Esophagus muscularis mucosa (tissue), 4 donors: ENCODE measurements at regions not wholly inside any gene's neighbourhood (a gene's known extent, or its start where the extent isn't known, plus 50 kb on each side); places are given as distances from the start of the nearest gene placed in this dataset.

Experiments
- DNase-seq: peaks from one replicate; pipeline ENCODE4 v3.0.0-alpha.2; 2017; ENCODE audit errors: extremely low spot score
- H3K27ac ChIP-seq, 4 donors: fragments of 200-600 bp; sonication (generic); replicated peaks in 1 of 4; 1 replicate in 3 of 4; 2 replicates in 1 of 4; pipeline ENCODE4 v1.5.1; 2016 to 2019; ENCODE audit warnings: mild to moderate bottlenecking in 1 of 4
- H3K27me3 ChIP-seq, 4 donors: fragments of 200-600 bp; sonication (generic); one replicate each; pipeline versions ENCODE4 v1.5.1 to v1.6.0; 2016 to 2019
- H3K36me3 ChIP-seq, 4 donors: fragments of 200-600 bp; sonication (generic); one replicate each; pipeline ENCODE4 v1.5.1; 2016 to 2019
- H3K4me1 ChIP-seq, 4 donors: fragments of 200-600 bp; sonication (generic); one replicate each; pipeline ENCODE4 v1.5.1; 2016 to 2019
- H3K4me3 ChIP-seq, 4 donors: fragments of 200-600 bp; sonication (generic); 1 replicate in 2 of 4; 2 replicates in 2 of 4; pipeline ENCODE4 v1.5.1; 2016 to 2019; ENCODE audit warnings: mild to moderate bottlenecking in 4 of 4, moderate library complexity in 1 of 4
- H3K9me3 ChIP-seq, 4 donors: fragments of 200-600 bp; sonication (generic); 1 replicate in 3 of 4; 2 replicates in 1 of 4; pipeline ENCODE4 v1.5.1; 2016 to 2019
- EP300 ChIP-seq: sonication (generic); formaldehyde crosslinking; IDR thresholded peaks from one replicate; pipeline ENCODE4 v1.6.1; 2017; ENCODE audit warnings: antibody characterized with exemption
- POLR2A ChIP-seq: fragments of 450-650 bp; IDR thresholded peaks from one replicate; pipeline ENCODE4 v1.6.1; 2017; ENCODE audit warnings: antibody characterized with exemption, moderate library complexity, mild to moderate bottlenecking, low read depth
- POLR2AphosphoS5 ChIP-seq, 2 donors: sonication (generic); formaldehyde crosslinking; IDR thresholded peaks; one replicate each; pipeline ENCODE4 v1.6.1; 2017; ENCODE audit warnings: antibody characterized with exemption in 2 of 2
- WGBS: methylation state at CpG from one replicate; pipeline ENCODE4 v1.1.5; 2018; 5-methylcytosine and 5-hydroxymethylcytosine counted together
- intact Hi-C: fragments of 100-400 bp; cut with DNase I; formaldehyde crosslinking; loops from one replicate; pipeline ENCODE4 v1.15.1; 2023
- TF ChIP-seq, protein P1 (sequence below), 3 experiments: fragments of 200-600 bp in 2 of 3; fragments of 450-650 bp in 1 of 3; sonication (generic) in 2 of 3; IDR thresholded peaks; one replicate each; pipeline ENCODE4 v1.5.1; 2017 to 2019; ENCODE audit warnings: antibody characterized with exemption in 3 of 3, mild to moderate bottlenecking in 2 of 3, moderate library complexity in 1 of 3

- no peaks in the 10 kb centered on the region for H3K36me3 ChIP-seq
- peak overlapping the region in 1 of 4 donors; percentile 49 for H3K27ac ChIP-seq
- no peak overlapping the region for H3K4me3 ChIP-seq
- DNase-seq, result no peak
- no peaks in the 10 kb centered on the region for H3K27me3 ChIP-seq
- peaks cover 0 to 8% (median 0%) of the 10 kb centered on the region in 4 donors for H3K9me3 ChIP-seq
- WGBS, result 73% methylated on average over 1 of the region's 1 CpG
- H3K4me1 ChIP-seq, result no peaks in the 10 kb centered on the region
- TF ChIP-seq POLR2AphosphoS5 (IDR thresholded peaks at IDR 0.05) (no peak), EP300 (no peak), POLR2A (no peak)
- TF ChIP-seq, protein P1, sequence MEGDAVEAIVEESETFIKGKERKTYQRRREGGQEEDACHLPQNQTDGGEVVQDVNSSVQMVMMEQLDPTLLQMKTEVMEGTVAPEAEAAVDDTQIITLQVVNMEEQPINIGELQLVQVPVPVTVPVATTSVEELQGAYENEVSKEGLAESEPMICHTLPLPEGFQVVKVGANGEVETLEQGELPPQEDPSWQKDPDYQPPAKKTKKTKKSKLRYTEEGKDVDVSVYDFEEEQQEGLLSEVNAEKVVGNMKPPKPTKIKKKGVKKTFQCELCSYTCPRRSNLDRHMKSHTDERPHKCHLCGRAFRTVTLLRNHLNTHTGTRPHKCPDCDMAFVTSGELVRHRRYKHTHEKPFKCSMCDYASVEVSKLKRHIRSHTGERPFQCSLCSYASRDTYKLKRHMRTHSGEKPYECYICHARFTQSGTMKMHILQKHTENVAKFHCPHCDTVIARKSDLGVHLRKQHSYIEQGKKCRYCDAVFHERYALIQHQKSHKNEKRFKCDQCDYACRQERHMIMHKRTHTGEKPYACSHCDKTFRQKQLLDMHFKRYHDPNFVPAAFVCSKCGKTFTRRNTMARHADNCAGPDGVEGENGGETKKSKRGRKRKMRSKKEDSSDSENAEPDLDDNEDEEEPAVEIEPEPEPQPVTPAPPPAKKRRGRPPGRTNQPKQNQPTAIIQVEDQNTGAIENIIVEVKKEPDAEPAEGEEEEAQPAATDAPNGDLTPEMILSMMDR (IDR thresholded peaks at IDR 0.05), result no peak
- intact Hi-C loops, result no loop called here
These were observed 293.0 kb upstream of the AKR1E2 start for GRCh38 chr10:4532976-4533375.

DNA sequence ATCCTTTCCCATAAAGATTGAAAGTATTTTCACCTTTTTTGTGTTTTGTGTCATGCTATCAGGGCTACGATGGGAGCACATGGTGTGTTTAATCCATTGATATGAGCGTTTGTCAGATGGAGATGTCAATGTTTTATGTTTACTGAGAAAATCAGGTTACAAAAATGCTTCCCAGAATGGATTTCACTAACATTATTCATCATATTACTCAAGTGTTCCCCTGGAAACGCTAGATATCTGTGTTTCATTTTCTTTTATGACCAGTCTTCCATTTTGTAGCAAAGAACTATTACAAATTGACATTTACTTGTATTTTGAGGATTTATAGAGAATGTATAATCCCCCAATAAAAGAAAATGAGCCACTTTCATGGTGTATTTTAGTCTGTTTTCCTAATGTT is 293.5 kb upstream of the AKR1E2 start:
- 74% methylated on average over 3 of the region's 3 CpGs for WGBS
- intact Hi-C loops, result no loop called here
- H3K36me3 ChIP-seq, result no peaks in the 10 kb centered on the region
- TF ChIP-seq EP300, result no peak
- TF ChIP-seq POLR2A, result no peak
- no peak for TF ChIP-seq POLR2AphosphoS5 (IDR thresholded peaks at IDR 0.05)
- TF ChIP-seq, protein P1 (IDR thresholded peaks at IDR 0.05), result no peak
- no peaks in the 10 kb centered on the region for H3K27me3 ChIP-seq
- H3K27ac ChIP-seq, result peak overlapping the region in 1 of 4 donors; percentile 49
- no peak overlapping the region for H3K4me3 ChIP-seq
- H3K9me3 ChIP-seq, result peaks cover 0 to 3% (median 0%) of the 10 kb centered on the region in 4 donors
- H3K4me1 ChIP-seq, result peaks cover 0 to 2% (median under 1%) of the 10 kb centered on the region in 4 donors
- no peak for DNase-seq

GRCh38 chr10:4532011-4532410 is 294.0 kb upstream of the AKR1E2 start:
- WGBS, result 70% methylated on average over 1 of the region's 1 CpG
- no peaks in the 10 kb centered on the region for H3K36me3 ChIP-seq
- H3K4me1 ChIP-seq, result peaks cover 0 to 6% (median 3%) of the 10 kb centered on the region in 4 donors
- no peaks in the 10 kb centered on the region for H3K9me3 ChIP-seq
- TF ChIP-seq, protein P1 (IDR thresholded peaks at IDR 0.05), result no peak
- no peak for TF ChIP-seq EP300
- no peak for TF ChIP-seq POLR2A
- no peak for TF ChIP-seq POLR2AphosphoS5 (IDR thresholded peaks at IDR 0.05)
- H3K27me3 ChIP-seq, result no peaks in the 10 kb centered on the region
- intact Hi-C loops, result no loop called here
- H3K4me3 ChIP-seq, result no peak overlapping the region
- peak overlapping the region in 1 of 4 donors; percentile 49 for H3K27ac ChIP-seq
- no peak for DNase-seq

DNA sequence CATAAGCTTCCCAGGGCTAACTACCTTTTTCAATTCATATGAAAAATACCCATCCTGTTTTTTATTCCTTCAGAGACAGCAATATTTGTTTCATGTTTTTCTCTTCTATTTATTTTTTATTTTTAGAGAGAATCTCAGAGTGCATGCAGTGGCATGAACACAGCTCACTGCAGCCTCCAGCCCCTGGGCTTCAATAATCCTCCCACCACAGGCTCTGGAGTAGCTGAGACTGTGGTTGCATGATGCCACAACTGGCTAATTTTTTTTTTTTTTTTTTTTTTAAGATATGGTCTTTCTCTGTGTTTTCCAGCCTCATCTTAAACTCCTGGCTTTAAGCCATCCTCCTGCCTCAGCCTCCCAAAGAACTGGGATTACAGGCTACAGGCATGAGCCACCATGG is 296.7 kb upstream of the AKR1E2 start:
- intact Hi-C loops, result no loop called here

More for the DNA sequence above, 296.7 kb upstream of the AKR1E2 start:
- Histone ChIP-seq H3K4me1 (peaks cover 4 to 26% (median 24%) of the 10 kb centered on the region in 4 donors), H3K36me3 (no peaks in the 10 kb centered on the region), H3K27me3 (no peaks in the 10 kb centered on the region), H3K4me3 (no peak overlapping the region), H3K9me3 (no peaks in the 10 kb centered on the region), H3K27ac (no peak overlapping the region)
- no peak for DNase-seq
- TF ChIP-seq EP300 (no peak), POLR2AphosphoS5 (IDR thresholded peaks at IDR 0.05) (no peak), POLR2A (no peak)
- TF ChIP-seq, protein P1 (IDR thresholded peaks at IDR 0.05), result no peak
